Mammary epithelial cell (primary cell): ENCODE measurements at regions not wholly inside any gene's neighbourhood (a gene's known extent, or its start where the extent isn't known, plus 50 kb on each side); places are given as distances from the start of the nearest gene placed in this dataset.

ENCODE experiments used
- CTCF ChIP-seq, 2 donors: IDR thresholded peaks in 1 of 2; conservative IDR thresholded peaks in 1 of 2; 2 replicates each; pipeline ENCODE4 v1.5.1; 2011 to 2012; ENCODE audit warnings: inconsistent platforms in 2 of 2, low read length in 2 of 2, mild to moderate bottlenecking in 2 of 2, control low read depth in 1 of 2, low read depth in 1 of 2; ENCODE audit not compliant: insufficient read depth in 1 of 2; ENCODE audit errors: extremely low read depth in 1 of 2
- EZH2 ChIP-seq: IDR thresholded peaks from 2 replicates; pipeline ENCODE4 v1.6.1; 2012; ENCODE audit warnings: low read length, inconsistent platforms, borderline replicate concordance

GRCh38 chr13:34408640-34409039, 533.4 kb upstream of the NBEA start:
- TF ChIP-seq CTCF (conservative IDR thresholded peaks at IDR 0.05 in 1 of 2, IDR thresholded peaks at IDR 0.05 in 1 of 2; ENCODE audit: extremely low read depth in 1 of 2, insufficient read depth in 1 of 2, low read depth in 1 of 2, low read length in 2 of 2): no peak
- no peak for TF ChIP-seq EZH2
